ENCODE measurements at regions not wholly inside any gene's neighbourhood (a gene's known extent, or its start where the extent isn't known, plus 50 kb on each side); places are given as distances from the start of the nearest gene placed in this dataset.

DNA sequence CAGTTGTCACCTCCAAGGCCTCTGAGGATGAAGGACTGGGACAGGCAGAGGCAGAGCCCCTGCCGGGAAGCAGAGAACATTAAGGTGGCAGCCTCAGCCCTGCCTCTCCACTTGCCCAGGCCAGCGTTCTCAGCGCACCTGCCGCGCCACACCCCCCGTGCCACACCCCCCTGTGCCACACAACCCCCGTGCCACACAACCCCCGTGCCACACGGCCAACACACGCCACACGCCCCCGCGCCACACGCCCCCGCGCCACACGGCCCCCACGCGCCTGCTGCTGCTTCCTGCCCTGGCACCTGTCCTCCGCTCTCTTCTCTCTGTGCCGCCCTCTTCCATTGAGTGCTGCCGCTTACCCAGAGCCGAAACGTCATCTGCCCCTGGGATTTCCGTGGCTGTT lies 58.0 kb upstream of the ZFP42 start:
- TF ChIP-seq, protein P1, sequence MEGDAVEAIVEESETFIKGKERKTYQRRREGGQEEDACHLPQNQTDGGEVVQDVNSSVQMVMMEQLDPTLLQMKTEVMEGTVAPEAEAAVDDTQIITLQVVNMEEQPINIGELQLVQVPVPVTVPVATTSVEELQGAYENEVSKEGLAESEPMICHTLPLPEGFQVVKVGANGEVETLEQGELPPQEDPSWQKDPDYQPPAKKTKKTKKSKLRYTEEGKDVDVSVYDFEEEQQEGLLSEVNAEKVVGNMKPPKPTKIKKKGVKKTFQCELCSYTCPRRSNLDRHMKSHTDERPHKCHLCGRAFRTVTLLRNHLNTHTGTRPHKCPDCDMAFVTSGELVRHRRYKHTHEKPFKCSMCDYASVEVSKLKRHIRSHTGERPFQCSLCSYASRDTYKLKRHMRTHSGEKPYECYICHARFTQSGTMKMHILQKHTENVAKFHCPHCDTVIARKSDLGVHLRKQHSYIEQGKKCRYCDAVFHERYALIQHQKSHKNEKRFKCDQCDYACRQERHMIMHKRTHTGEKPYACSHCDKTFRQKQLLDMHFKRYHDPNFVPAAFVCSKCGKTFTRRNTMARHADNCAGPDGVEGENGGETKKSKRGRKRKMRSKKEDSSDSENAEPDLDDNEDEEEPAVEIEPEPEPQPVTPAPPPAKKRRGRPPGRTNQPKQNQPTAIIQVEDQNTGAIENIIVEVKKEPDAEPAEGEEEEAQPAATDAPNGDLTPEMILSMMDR (IDR thresholded peaks at IDR 0.05): no peak
- Histone ChIP-seq H3K4me3 (no peak overlapping the region), H3K27ac (no peak overlapping the region), H3K4me1 (ENCODE audit: control insufficient read depth in 1 of 2, low read depth in 2 of 2) (no peaks in the 10 kb centered on the region), H3K9me3 (no peaks in the 10 kb centered on the region), H3K36me3 (no peaks in the 10 kb centered on the region), H3K27me3 (replicated peaks; ENCODE audit: insufficient read depth) (no peaks in the 10 kb centered on the region)
- ATAC-seq (ENCODE audit: insufficient number of reproducible peaks, low FRiP score, low read depth): no peak
- DNase-seq (ENCODE audit: low spot score): no peak

DNA sequence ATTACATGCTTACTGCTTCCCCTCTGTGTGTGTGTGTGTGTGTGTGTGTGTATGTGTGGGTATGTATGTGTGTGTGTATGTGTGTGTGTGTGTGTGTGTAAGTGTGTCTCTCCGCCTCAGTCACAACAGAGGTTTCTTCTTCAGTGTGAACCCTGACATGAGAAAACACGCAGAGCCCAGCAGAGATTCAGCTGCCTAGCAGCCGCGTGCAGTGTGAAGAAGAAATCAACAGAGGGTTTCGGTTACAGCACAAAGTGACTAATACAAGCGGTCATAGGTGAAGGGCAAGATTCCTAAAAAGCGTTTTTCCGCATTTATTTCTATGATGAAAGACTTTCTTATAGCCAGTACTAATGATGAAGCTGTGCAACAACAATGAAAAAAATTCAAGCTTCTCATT lies 55.3 kb upstream of the ZFP42 start:
- Histone ChIP-seq H3K9me3 (no peaks in the 10 kb centered on the region), H3K27me3 (replicated peaks; ENCODE audit: insufficient read depth) (no peaks in the 10 kb centered on the region), H3K27ac (no peak overlapping the region), H3K4me3 (no peak overlapping the region), H3K4me1 (ENCODE audit: control insufficient read depth in 1 of 2, low read depth in 2 of 2) (no peaks in the 10 kb centered on the region), H3K36me3 (no peaks in the 10 kb centered on the region)
- TF ChIP-seq, protein P1 (IDR thresholded peaks at IDR 0.05): no peak
- ATAC-seq (ENCODE audit: insufficient number of reproducible peaks, low FRiP score, low read depth): no peak
- DNase-seq (ENCODE audit: low spot score): no peak

DNA sequence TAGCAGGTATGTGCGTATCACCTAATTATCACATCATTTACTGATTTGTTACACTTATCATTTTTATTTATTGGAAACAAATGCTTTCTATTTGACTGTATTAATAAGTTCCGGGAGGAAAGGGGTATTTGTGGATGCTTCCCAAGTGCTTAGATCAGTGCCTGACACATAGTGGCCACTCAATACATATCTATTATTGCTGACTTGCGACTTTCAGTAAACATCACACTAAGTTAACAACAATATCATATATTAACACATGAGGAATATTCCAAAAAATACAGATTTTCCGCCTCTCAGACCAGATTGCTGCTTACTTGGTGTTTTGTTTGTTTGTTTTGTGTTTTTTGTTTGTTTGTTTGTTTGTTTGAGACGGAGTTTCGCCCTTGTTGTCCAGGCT lies 52.6 kb upstream of the ZFP42 start:
- no peak for ATAC-seq (ENCODE audit: insufficient number of reproducible peaks, low FRiP score, low read depth)
- H3K4me1 ChIP-seq (ENCODE audit: control insufficient read depth in 1 of 2, low read depth in 2 of 2): no peaks in the 10 kb centered on the region
- H3K9me3 ChIP-seq: no peaks in the 10 kb centered on the region
- no peak overlapping the region for H3K27ac ChIP-seq
- TF ChIP-seq, protein P1 (IDR thresholded peaks at IDR 0.05): no peak
- DNase-seq (ENCODE audit: low spot score): no peak
- no peaks in the 10 kb centered on the region for H3K27me3 ChIP-seq (replicated peaks; ENCODE audit: insufficient read depth)
- H3K4me3 ChIP-seq: no peak overlapping the region
- no peaks in the 10 kb centered on the region for H3K36me3 ChIP-seq

DNA sequence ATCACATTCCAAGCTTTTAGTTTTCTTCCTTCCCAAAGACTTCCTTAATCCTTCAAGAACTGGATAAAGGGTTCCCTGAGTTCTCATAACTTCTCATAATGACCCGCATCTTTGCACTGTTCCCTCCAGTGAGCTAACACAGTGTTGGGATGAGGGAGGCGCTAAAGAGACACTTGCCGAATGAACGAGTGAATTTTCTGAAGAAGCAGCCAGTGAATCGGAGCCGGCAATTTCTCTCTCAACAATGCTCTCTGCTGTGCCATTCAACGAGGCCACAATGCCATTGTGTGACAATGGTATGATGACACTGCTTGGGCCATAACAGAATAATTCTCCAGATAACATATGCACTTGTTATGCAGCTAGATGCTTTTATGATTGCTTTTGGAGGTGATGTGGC lies 51.4 kb upstream of the ZFP42 start:
- TF ChIP-seq, protein P1 (IDR thresholded peaks at IDR 0.05): no peak
- no peaks in the 10 kb centered on the region for H3K4me1 ChIP-seq (ENCODE audit: control insufficient read depth in 1 of 2, low read depth in 2 of 2)
- no peaks in the 10 kb centered on the region for H3K27me3 ChIP-seq (replicated peaks; ENCODE audit: insufficient read depth)
- no peaks in the 10 kb centered on the region for H3K9me3 ChIP-seq
- no peak overlapping the region for H3K4me3 ChIP-seq
- ATAC-seq (ENCODE audit: insufficient number of reproducible peaks, low FRiP score, low read depth): no peak
- no peak for DNase-seq (ENCODE audit: low spot score)
- H3K27ac ChIP-seq: no peak overlapping the region
- H3K36me3 ChIP-seq: no peaks in the 10 kb centered on the region

Data from thoracic aorta (tissue), 2 donors.